GM12891 (cell line): ENCODE measurements at regions not wholly inside any gene's neighbourhood (a gene's known extent, or its start where the extent isn't known, plus 50 kb on each side); places are given as distances from the start of the nearest gene placed in this dataset.

ENCODE experiments used
- POLR2A ChIP-seq: IDR thresholded peaks from 2 replicates; pipeline ENCODE4 v1.6.1; 2011; ENCODE audit warnings: low read depth, low read length, control low read depth
- POLR2AphosphoS5 ChIP-seq: IDR thresholded peaks from 2 replicates; pipeline ENCODE4 v1.6.1; 2011; ENCODE audit warnings: low read depth, low read length, control low read depth
- SPI1 ChIP-seq: IDR thresholded peaks from 2 replicates; pipeline ENCODE4 v1.6.1; 2011; ENCODE audit warnings: low read depth, low read length, control low read depth
- TAF1 ChIP-seq: IDR thresholded peaks from 2 replicates; pipeline ENCODE4 v1.6.1; 2011; ENCODE audit warnings: low read depth, low read length, control low read depth

GRCh38 chr16:62408760-62409159 is 372.5 kb upstream of the CDH8 start:
- TF ChIP-seq POLR2A, result no peak
- no peak for TF ChIP-seq TAF1
- no peak for TF ChIP-seq SPI1
- no peak for TF ChIP-seq POLR2AphosphoS5
